K562 (cell line): ENCODE measurements at regions not wholly inside any gene's neighbourhood (a gene's known extent, or its start where the extent isn't known, plus 50 kb on each side); places are given as distances from the start of the nearest gene placed in this dataset.

Experiments used
- ATAC-seq: fragments of 200-7000 bp; cut with Tn5 transposase; 3 replicates; pipeline ENCODE4 v1.9.1; 2020; ENCODE audit warnings: moderate library complexity
- BruUV-seq: library from RNA; stranded (reverse); fragments of 400-500 nt; replicated peaks from 2 replicates; lab custom pipeline; 2021; lab: Mats Ljungman, UMichigan
- CTCF ChIA-PET: fragments of 300-600 bp; formaldehyde crosslinking; extraction: SDS; loops from one replicate; lab custom pipeline; 2021; ENCODE audit warnings: low intra/inter-chr PET ratio; lab: Yijun Ruan, JAX
- POLR2A ChIA-PET: fragments of 300-600, 350-650 bp; sonication (Branson Sonifier 250); formaldehyde crosslinking; extraction: SDS; loops from one replicate; lab custom pipeline; 2021; ENCODE audit warnings: antibody characterized with exemption, inconsistent platforms; lab: Yijun Ruan, JAX
- DNase-seq, 4 experiments: peaks; one replicate each; pipeline versions ENCODE4 v3.0.0 to v3.0.0-alpha.2; 2011 to 2018; ENCODE audit warnings: low spot score in 3 of 4, mixed read lengths in 3 of 4; ENCODE audit errors: extremely low read depth in 1 of 4
- FAIRE-seq: peaks from 2 replicates; lab custom pipeline; 2011; peaks lifted over from hg19 to GRCh38; lab: Jason Lieb, UNC
- H2AFZ ChIP-seq: 2 replicates; pipeline ENCODE4 v1.6.0; 2011; ENCODE audit warnings: low read depth, low read length, control low read depth, inconsistent platforms
- H3K27ac ChIP-seq: fragments of 200-600 bp; 3 replicates; pipeline ENCODE4 v1.8.0; 2011; ENCODE audit warnings: low read depth, mild to moderate bottlenecking, control low read depth, inconsistent platforms, low read length, moderate library complexity, mixed read lengths; ENCODE audit errors: extremely low read depth
- H3K27me3 ChIP-seq, 2 experiments: fragments of 300-600 bp in 1 of 2; 2 replicates in 1 of 2; 3 replicates in 1 of 2; pipeline versions ENCODE4 v1.6.0 to v1.8.0; 2011; ENCODE audit warnings: inconsistent platforms in 2 of 2, low read length in 2 of 2, mild to moderate bottlenecking in 1 of 2, mixed read lengths in 1 of 2, moderate library complexity in 1 of 2; ENCODE audit not compliant: control insufficient read depth in 2 of 2, insufficient read depth in 2 of 2
- H3K36me3 ChIP-seq: fragments of 300-600 bp; 3 replicates; pipeline ENCODE4 v1.8.0; 2011; ENCODE audit warnings: mild to moderate bottlenecking, low read length, inconsistent platforms; ENCODE audit not compliant: control insufficient read depth, insufficient read depth
- H3K4me1 ChIP-seq, 2 experiments: fragments of 200-600 bp in 1 of 2; replicated peaks in 1 of 2; 2 replicates in 1 of 2; 3 replicates in 1 of 2; pipeline versions ENCODE4 v1.5.1 to v1.8.0; 2011; ENCODE audit warnings: inconsistent platforms in 2 of 2, low read length in 2 of 2, mild to moderate bottlenecking in 1 of 2, mixed read lengths in 1 of 2, moderate library complexity in 1 of 2; ENCODE audit not compliant: control insufficient read depth in 2 of 2, insufficient read depth in 2 of 2
- H3K4me2 ChIP-seq: 2 replicates; pipeline ENCODE4 v1.6.1; 2011; ENCODE audit warnings: low read length, control low read depth, inconsistent platforms, mixed read lengths; ENCODE audit not compliant: insufficient read depth
- H3K4me3 ChIP-seq: fragments of 200-600 bp; sonication (generic), shearing (Covaris generic); 2 replicates; pipeline ENCODE4 v1.5.1; 2016; ENCODE audit warnings: control low read depth, inconsistent platforms
- H3K79me2 ChIP-seq: fragments of 200-600 bp; 3 replicates; pipeline ENCODE4 v1.8.0; 2011; ENCODE audit warnings: low read length, inconsistent platforms; ENCODE audit not compliant: control insufficient read depth, insufficient read depth
- H3K9ac ChIP-seq, 2 experiments: 2 replicates each; pipeline versions ENCODE4 v1.6.0 to v1.6.1; 2011; ENCODE audit warnings: low read depth in 2 of 2, low read length in 2 of 2, control low read depth in 1 of 2, inconsistent platforms in 1 of 2, mild to moderate bottlenecking in 1 of 2, mixed read lengths in 1 of 2; ENCODE audit not compliant: insufficient read depth in 1 of 2
- H3K9me1 ChIP-seq: one replicate; pipeline ENCODE4 v1.6.0; 2011; ENCODE audit warnings: inconsistent platforms, mild to moderate bottlenecking, low read length, moderate library complexity; ENCODE audit not compliant: control insufficient read depth, insufficient read depth
- H3K9me3 ChIP-seq: replicated peaks from 2 replicates; pipeline ENCODE4 v1.5.1; 2011; ENCODE audit warnings: low read depth, low read length, inconsistent platforms; ENCODE audit not compliant: control insufficient read depth, insufficient read depth
- H4K20me1 ChIP-seq: replicated peaks from 2 replicates; pipeline ENCODE4 v1.6.1; 2011; ENCODE audit warnings: low read length, inconsistent platforms, mixed read lengths; ENCODE audit not compliant: control insufficient read depth, insufficient read depth
- CBFA2T2 ChIP-seq: fragments of 450-650 bp; conservative IDR thresholded peaks from 2 replicates; pipeline ENCODE4 v1.6.1; 2017; ENCODE audit warnings: mild to moderate bottlenecking
- HOMEZ ChIP-seq: fragments of 250-450 bp; sonication (Bioruptor Pico); IDR thresholded peaks from 2 replicates; pipeline ENCODE4 v1.4.0; 2020; ENCODE audit warnings: mild to moderate bottlenecking, moderate library complexity
- HOXB6 ChIP-seq: fragments of 250-450 bp; sonication (Bioruptor Pico); IDR thresholded peaks from 2 replicates; pipeline ENCODE4 v1.5.1; 2022; ENCODE audit warnings: mild to moderate bottlenecking, borderline replicate concordance
- MCM2 ChIP-seq: fragments of 450-650 bp; IDR thresholded peaks from 2 replicates; pipeline ENCODE4 v1.6.1; 2017; ENCODE audit warnings: low read depth, mild to moderate bottlenecking
- MLX ChIP-seq, 2 experiments: fragments of 450-650 bp in 1 of 2; sonication (generic) in 1 of 2; formaldehyde crosslinking; conservative IDR thresholded peaks; 2 replicates each; pipeline versions ENCODE4 v1.4.0 to v1.8.1; 2020 to 2022; ENCODE audit warnings: mild to moderate bottlenecking in 1 of 2, missing genetic modification reagents in 1 of 2
- PHB2 ChIP-seq: fragments of 450-650 bp; IDR thresholded peaks from 2 replicates; pipeline ENCODE4 v1.6.1; 2017; ENCODE audit warnings: low read depth
- POLR3A ChIP-seq: IDR thresholded peaks from 2 replicates; pipeline ENCODE4 v1.6.1; 2011; ENCODE audit warnings: borderline replicate concordance, mild to moderate bottlenecking, moderate library complexity; ENCODE audit not compliant: insufficient read length, insufficient read depth; ENCODE audit errors: extremely low read depth
- STAT5B ChIP-seq: fragments of 250-450 bp; sonication (Bioruptor Pico); IDR thresholded peaks from 2 replicates; pipeline ENCODE4 v1.8.0; 2021; ENCODE audit warnings: mild to moderate bottlenecking, inconsistent platforms
- TEAD1 ChIP-seq, 2 experiments: fragments of 450-650 bp in 1 of 2; sonication (generic) in 1 of 2; formaldehyde crosslinking; IDR thresholded peaks; 2 replicates each; pipeline versions ENCODE4 v1.4.0 to v1.8.0; 2020 to 2022; ENCODE audit warnings: mild to moderate bottlenecking in 2 of 2, missing genetic modification reagents in 1 of 2
- THRB ChIP-seq: fragments of 450-650 bp; formaldehyde crosslinking; conservative IDR thresholded peaks from 2 replicates; pipeline ENCODE4 v1.4.0; 2022; ENCODE audit warnings: mild to moderate bottlenecking, missing genetic modification characterization
- ZNF699 ChIP-seq: fragments of 250-450 bp; sonication (Bioruptor Pico); IDR thresholded peaks from 2 replicates; pipeline ENCODE4 v1.8.0; 2021; ENCODE audit warnings: mild to moderate bottlenecking, moderate library complexity; ENCODE audit not compliant: insufficient replicate concordance
- WGBS: fragments of 100-300 bp; shearing (Covaris generic); methylation state at CpG from one replicate; pipeline ENCODE4 v1.1.6; 2016; ENCODE audit warnings: low coverage, mixed read lengths; ENCODE audit not compliant: insufficient coverage; ENCODE audit errors: missing lambda C conversion rate; 5-methylcytosine and 5-hydroxymethylcytosine counted together
- in situ Hi-C: fragments of 300-500 bp; cut with MboI; formaldehyde crosslinking; loops from 4 replicates; pipeline ENCODE4 v1.15.0; 2018; ENCODE audit warnings: inconsistent platforms, mixed read lengths
- intact Hi-C: fragments of 100-400 bp; cut with micrococcal nuclease; formaldehyde crosslinking; loops from 2 replicates; pipeline ENCODE4 v1.14.2; 2022
- TF ChIP-seq, protein P1 (sequence below): fragments of 450-650 bp; IDR thresholded peaks from 2 replicates; pipeline ENCODE4 v1.6.1; 2016
- TF ChIP-seq, protein P2 (sequence below): IDR thresholded peaks from 3 replicates; pipeline ENCODE4 v1.6.1; 2011; ENCODE audit warnings: borderline replicate concordance, mild to moderate bottlenecking; ENCODE audit not compliant: insufficient read length, insufficient read depth
- TF ChIP-seq, protein P3 (sequence below): fragments of 250-450 bp; sonication (Bioruptor Pico); IDR thresholded peaks from 2 replicates; pipeline ENCODE4 v1.8.0; 2022; ENCODE audit warnings: inconsistent platforms, mild to moderate bottlenecking, moderate library complexity, borderline replicate concordance

DNA sequence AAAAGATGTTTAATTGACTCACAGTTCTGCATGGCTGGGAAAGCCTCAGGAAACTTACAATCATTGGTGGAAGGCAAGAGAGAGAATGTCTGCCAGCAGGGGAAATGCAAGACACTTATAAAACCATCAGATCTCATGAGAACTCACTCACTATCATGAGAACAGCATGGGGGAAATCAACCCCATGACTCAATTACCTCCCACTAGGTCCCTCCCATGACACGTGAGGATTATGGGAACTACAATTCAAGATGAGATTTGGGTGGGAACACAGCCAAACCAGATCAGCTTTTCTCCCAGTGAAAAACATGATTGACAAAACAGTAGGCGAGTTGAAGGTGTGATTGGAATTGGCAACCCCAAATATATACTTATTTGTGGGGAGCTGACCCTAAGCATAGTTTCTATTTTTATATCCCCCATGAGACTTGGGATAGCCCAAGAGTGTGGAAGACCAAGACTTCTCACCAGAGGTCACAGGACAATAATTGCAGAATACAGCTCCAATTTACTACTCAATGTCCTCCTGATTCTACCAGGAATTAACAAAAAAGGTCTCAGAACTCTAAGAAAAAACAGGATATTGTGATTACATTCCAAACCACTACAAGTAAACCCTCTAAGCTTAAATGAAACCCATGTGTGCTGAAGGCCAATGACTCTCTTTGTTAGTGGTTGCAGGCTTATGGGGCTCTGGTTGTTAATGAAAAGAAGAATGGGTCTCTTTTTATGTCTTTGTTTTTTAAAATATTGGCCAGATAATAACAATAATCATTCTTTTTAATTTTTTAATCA, 96.1 kb upstream of the PIK3C3 start:
- 0% methylated on average over 2 of the region's 2 CpGs for WGBS
- BruUV-seq = no TSS peak
- CTCF ChIA-PET = no interaction called here
- TF ChIP-seq, protein P1, sequence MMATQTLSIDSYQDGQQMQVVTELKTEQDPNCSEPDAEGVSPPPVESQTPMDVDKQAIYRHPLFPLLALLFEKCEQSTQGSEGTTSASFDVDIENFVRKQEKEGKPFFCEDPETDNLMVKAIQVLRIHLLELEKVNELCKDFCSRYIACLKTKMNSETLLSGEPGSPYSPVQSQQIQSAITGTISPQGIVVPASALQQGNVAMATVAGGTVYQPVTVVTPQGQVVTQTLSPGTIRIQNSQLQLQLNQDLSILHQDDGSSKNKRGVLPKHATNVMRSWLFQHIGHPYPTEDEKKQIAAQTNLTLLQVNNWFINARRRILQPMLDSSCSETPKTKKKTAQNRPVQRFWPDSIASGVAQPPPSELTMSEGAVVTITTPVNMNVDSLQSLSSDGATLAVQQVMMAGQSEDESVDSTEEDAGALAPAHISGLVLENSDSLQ = no peak
- TF ChIP-seq ZNF699 (CRISPR knock-in tag) = no peak
- TF ChIP-seq POLR3A = no peak
- no peak for TF ChIP-seq HOMEZ (CRISPR knock-in tag)
- TF ChIP-seq, protein P2, sequence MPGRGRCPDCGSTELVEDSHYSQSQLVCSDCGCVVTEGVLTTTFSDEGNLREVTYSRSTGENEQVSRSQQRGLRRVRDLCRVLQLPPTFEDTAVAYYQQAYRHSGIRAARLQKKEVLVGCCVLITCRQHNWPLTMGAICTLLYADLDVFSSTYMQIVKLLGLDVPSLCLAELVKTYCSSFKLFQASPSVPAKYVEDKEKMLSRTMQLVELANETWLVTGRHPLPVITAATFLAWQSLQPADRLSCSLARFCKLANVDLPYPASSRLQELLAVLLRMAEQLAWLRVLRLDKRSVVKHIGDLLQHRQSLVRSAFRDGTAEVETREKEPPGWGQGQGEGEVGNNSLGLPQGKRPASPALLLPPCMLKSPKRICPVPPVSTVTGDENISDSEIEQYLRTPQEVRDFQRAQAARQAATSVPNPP = no peak
- no peak for TF ChIP-seq TEAD1 (CRISPR knock-in tag; IDR thresholded peaks at IDR 0.05)
- TF ChIP-seq, protein P3, sequence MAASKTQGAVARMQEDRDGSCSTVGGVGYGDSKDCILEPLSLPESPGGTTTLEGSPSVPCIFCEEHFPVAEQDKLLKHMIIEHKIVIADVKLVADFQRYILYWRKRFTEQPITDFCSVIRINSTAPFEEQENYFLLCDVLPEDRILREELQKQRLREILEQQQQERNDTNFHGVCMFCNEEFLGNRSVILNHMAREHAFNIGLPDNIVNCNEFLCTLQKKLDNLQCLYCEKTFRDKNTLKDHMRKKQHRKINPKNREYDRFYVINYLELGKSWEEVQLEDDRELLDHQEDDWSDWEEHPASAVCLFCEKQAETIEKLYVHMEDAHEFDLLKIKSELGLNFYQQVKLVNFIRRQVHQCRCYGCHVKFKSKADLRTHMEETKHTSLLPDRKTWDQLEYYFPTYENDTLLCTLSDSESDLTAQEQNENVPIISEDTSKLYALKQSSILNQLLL (CRISPR knock-in tag) = no peak
- TF ChIP-seq STAT5B = no peak
- TF ChIP-seq MLX (CRISPR knock-in tag; conservative IDR thresholded peaks at IDR 0.05) = no peak
- TF ChIP-seq HOXB6 = no peak
- no peak for TF ChIP-seq MCM2
- TF ChIP-seq CBFA2T2 = no peak
- no peak for TF ChIP-seq THRB (CRISPR knock-in tag)
- TF ChIP-seq PHB2 = no peak

More for the DNA sequence above, 96.1 kb upstream of the PIK3C3 start:
- FAIRE-seq (no peak), ATAC-seq (no peak), DNase-seq (no peak)
- Histone ChIP-seq H3K4me1 (no peaks in the 10 kb centered on the region), H3K27me3 (no peaks in the 10 kb centered on the region), H2AFZ (no peak overlapping the region), H3K27ac (no peak overlapping the region), H4K20me1 (no peaks in the 10 kb centered on the region), H3K9me3 (no peaks in the 10 kb centered on the region), H3K9me1 (no peaks in the 10 kb centered on the region), H3K79me2 (no peaks in the 10 kb centered on the region), H3K9ac (no peak overlapping the region), H3K4me2 (no peak overlapping the region), H3K36me3 (no peaks in the 10 kb centered on the region), H3K4me3 (no peak overlapping the region)
- intact Hi-C loops = no loop called here
- POLR2A ChIA-PET = interaction anchor here (1.0 kb wide), 1 partner anchor 16 kb away, joined by 3 read pairs; no protein-coding TSS in a partner anchor
- in situ Hi-C loops = no loop called here
